ENCODE measurements at regions not wholly inside any gene's neighbourhood (a gene's known extent, or its start where the extent isn't known, plus 50 kb on each side); places are given as distances from the start of the nearest gene placed in this dataset.

- TF ChIP-seq CTCF (IDR thresholded peaks at IDR 0.05) (no peak), EP300 (IDR thresholded peaks at IDR 0.05) (no peak)
Measured at GRCh38 chr9:13568405-13568804, 288.9 kb upstream of the MPDZ start.

Data from gastroesophageal sphincter (tissue), 3 donors.